Stimulated activated CD8-positive, alpha-beta memory T cell treated with anti-CD3 and anti-CD28 coated beads, Interleukin-4, amount 100 ng/mL, for 4 hours (primary cell): ENCODE measurements at regions not wholly inside any gene's neighbourhood (a gene's known extent, or its start where the extent isn't known, plus 50 kb on each side); places are given as distances from the start of the nearest gene placed in this dataset.
"Not testable (repeated sequence)": the region's sequence is repeated elsewhere in the genome, so short reads cannot be mapped to it uniquely, and the experiment has no call there.

Experiments
- DNase-seq, 2 donors: peaks; one replicate each; pipeline ENCODE4 v3.0.0-alpha.2; 2020; ENCODE audit warnings: low read depth in 2 of 2, low spot score in 1 of 2

- DNase-seq = no peak
Observed at GRCh38 chr12:111274777-111275176, 94.1 kb downstream of the PHETA1 start.

GRCh38 chr12:111271674-111272418 lies 97.0 kb downstream of the PHETA1 start:
- no peak for DNase-seq

GRCh38 chr12:111270774-111271173 lies 98.1 kb downstream of the PHETA1 start:
- no peak for DNase-seq

GRCh38 chr12:111270239-111270638 lies 98.7 kb downstream of the PHETA1 start:
- no peak for DNase-seq

- DNase-seq = no peak
Observed at GRCh38 chr12:111269718-111270117, 99.2 kb downstream of the PHETA1 start.

GRCh38 chr12:111268738-111269572 lies 99.9 kb downstream of the PHETA1 start:
- DNase-seq = no peak

GRCh38 chr12:111267144-111267543 lies 101.8 kb downstream of the PHETA1 start:
- DNase-seq = no peak

GRCh38 chr12:111261911-111262676 lies 106.8 kb downstream of the PHETA1 start:
- DNase-seq = no peak

- DNase-seq = no peak
Observed at GRCh38 chr12:111260732-111261131, 108.2 kb downstream of the PHETA1 start.

GRCh38 chr12:111259231-111259630 lies 109.7 kb downstream of the PHETA1 start:
- no peak for DNase-seq

- DNase-seq = not testable (repeated sequence)
Observed at GRCh38 chr12:111258081-111258480, 110.8 kb downstream of the PHETA1 start.

GRCh38 chr12:111257435-111257902 lies 111.4 kb downstream of the PHETA1 start:
- DNase-seq = no peak

- DNase-seq = no peak
Observed at GRCh38 chr12:111256629-111257434, 112.1 kb downstream of the PHETA1 start.

GRCh38 chr12:111255261-111255660 lies 113.6 kb downstream of the PHETA1 start:
- no peak for DNase-seq

GRCh38 chr12:111254106-111254505 lies 114.8 kb downstream of the PHETA1 start:
- DNase-seq = no peak

- no peak for DNase-seq
Observed at GRCh38 chr12:111253213-111253612, 115.7 kb downstream of the PHETA1 start.

- no peak for DNase-seq
Observed at GRCh38 chr12:111251787-111252186, 117.1 kb downstream of the PHETA1 start.

GRCh38 chr12:111251058-111251730 lies 117.7 kb downstream of the PHETA1 start:
- DNase-seq = no peak

- no peak for DNase-seq
Observed at GRCh38 chr12:111250251-111250881, 118.5 kb downstream of the PHETA1 start.

GRCh38 chr12:111249757-111250156 lies 119.1 kb downstream of the PHETA1 start:
- no peak for DNase-seq
